ENCODE measurements at regions not wholly inside any gene's neighbourhood (a gene's known extent, or its start where the extent isn't known, plus 50 kb on each side); places are given as distances from the start of the nearest gene placed in this dataset.

DNA sequence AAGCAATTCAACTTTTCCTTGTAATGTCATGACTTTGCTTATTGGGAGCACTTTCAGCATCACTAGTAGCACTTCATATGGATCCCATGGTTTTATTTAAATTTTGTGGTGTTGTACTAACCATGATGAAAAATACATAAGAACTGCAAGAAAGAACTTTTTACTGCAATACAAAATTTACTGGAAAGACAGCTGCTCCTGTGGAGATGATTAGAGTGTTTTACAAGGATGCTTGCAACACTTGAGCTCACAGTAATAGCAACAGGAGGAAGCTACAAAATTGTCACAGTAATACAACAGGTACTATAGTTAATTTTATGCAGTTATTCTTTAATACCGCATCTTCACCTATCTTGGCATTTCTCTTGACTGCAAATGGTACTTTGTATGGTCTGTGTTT lies 158.3 kb upstream of the TSLP start:
- TF ChIP-seq, protein P1, sequence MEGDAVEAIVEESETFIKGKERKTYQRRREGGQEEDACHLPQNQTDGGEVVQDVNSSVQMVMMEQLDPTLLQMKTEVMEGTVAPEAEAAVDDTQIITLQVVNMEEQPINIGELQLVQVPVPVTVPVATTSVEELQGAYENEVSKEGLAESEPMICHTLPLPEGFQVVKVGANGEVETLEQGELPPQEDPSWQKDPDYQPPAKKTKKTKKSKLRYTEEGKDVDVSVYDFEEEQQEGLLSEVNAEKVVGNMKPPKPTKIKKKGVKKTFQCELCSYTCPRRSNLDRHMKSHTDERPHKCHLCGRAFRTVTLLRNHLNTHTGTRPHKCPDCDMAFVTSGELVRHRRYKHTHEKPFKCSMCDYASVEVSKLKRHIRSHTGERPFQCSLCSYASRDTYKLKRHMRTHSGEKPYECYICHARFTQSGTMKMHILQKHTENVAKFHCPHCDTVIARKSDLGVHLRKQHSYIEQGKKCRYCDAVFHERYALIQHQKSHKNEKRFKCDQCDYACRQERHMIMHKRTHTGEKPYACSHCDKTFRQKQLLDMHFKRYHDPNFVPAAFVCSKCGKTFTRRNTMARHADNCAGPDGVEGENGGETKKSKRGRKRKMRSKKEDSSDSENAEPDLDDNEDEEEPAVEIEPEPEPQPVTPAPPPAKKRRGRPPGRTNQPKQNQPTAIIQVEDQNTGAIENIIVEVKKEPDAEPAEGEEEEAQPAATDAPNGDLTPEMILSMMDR (IDR thresholded peaks at IDR 0.05) = no peak
- no peak for TF ChIP-seq POLR2A (IDR thresholded peaks at IDR 0.05)
